ENCODE measurements at regions not wholly inside any gene's neighbourhood (a gene's known extent, or its start where the extent isn't known, plus 50 kb on each side); places are given as distances from the start of the nearest gene placed in this dataset.

DNA sequence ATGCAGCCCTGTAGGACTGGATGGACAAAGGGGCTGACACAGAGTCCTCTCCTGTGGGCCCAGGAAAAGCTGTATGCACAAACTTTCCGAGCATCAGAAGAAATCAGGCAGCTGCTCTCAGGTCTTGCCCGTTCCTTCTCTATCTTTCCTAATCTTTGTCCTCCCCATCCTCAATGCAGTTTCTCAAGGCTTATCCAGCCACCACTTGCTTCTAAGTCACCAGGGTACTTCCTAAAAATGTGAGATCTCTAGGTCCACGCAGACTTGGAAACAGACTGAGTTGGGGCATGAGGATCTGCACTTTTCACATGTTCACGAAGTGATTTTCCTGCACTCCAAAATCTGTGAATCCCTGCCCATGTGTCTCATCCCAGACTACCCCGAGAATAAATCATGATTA is 394.5 kb upstream of the SLC35B3 start:
- TF ChIP-seq, protein P1, sequence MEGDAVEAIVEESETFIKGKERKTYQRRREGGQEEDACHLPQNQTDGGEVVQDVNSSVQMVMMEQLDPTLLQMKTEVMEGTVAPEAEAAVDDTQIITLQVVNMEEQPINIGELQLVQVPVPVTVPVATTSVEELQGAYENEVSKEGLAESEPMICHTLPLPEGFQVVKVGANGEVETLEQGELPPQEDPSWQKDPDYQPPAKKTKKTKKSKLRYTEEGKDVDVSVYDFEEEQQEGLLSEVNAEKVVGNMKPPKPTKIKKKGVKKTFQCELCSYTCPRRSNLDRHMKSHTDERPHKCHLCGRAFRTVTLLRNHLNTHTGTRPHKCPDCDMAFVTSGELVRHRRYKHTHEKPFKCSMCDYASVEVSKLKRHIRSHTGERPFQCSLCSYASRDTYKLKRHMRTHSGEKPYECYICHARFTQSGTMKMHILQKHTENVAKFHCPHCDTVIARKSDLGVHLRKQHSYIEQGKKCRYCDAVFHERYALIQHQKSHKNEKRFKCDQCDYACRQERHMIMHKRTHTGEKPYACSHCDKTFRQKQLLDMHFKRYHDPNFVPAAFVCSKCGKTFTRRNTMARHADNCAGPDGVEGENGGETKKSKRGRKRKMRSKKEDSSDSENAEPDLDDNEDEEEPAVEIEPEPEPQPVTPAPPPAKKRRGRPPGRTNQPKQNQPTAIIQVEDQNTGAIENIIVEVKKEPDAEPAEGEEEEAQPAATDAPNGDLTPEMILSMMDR (IDR thresholded peaks at IDR 0.05 in 8 of 11, conservative IDR thresholded peaks at IDR 0.05 in 3 of 11), result no peak
- TF ChIP-seq POLR2A (IDR thresholded peaks at IDR 0.05), result no peak

All from spleen (tissue), 7 donors.